CD14-positive monocyte (primary cell): ENCODE measurements at regions not wholly inside any gene's neighbourhood (a gene's known extent, or its start where the extent isn't known, plus 50 kb on each side); places are given as distances from the start of the nearest gene placed in this dataset.

ENCODE experiments used
- DNase-seq, 3 donors: peaks; one replicate each; pipeline ENCODE4 v3.0.0-alpha.2; 2011 to 2022
- H2AFZ ChIP-seq: 2 replicates; pipeline ENCODE4 v1.6.0; 2012; ENCODE audit warnings: mild to moderate bottlenecking, low read depth, low read length, inconsistent platforms; ENCODE audit not compliant: insufficient read depth, poor library complexity, severe bottlenecking
- H3K27ac ChIP-seq, 2 donors: 1 replicate in 1 of 2; 2 replicates in 1 of 2; pipeline ENCODE4 v1.5.1; 2012 to 2013; ENCODE audit warnings: low read length in 2 of 2, control low read depth in 1 of 2, inconsistent platforms in 1 of 2, low read depth in 1 of 2, mild to moderate bottlenecking in 1 of 2
- H3K27me3 ChIP-seq, 2 donors: one replicate each; pipeline versions ENCODE4 v1.6.0 to v1.6.1; 2011 to 2013; ENCODE audit warnings: low read length in 2 of 2; ENCODE audit not compliant: control insufficient read depth in 2 of 2, insufficient read depth in 2 of 2
- H3K36me3 ChIP-seq, 2 donors: replicated peaks in 1 of 2; 1 replicate in 1 of 2; 2 replicates in 1 of 2; pipeline versions ENCODE4 v1.5.1 to v1.6.1; 2012 to 2013; ENCODE audit warnings: low read length in 2 of 2, control low read depth in 1 of 2, inconsistent platforms in 1 of 2, mild to moderate bottlenecking in 1 of 2; ENCODE audit not compliant: insufficient read depth in 2 of 2, control insufficient read depth in 1 of 2
- H3K4me1 ChIP-seq, 2 donors: 1 replicate in 1 of 2; 2 replicates in 1 of 2; pipeline versions ENCODE4 v1.5.1 to v1.6.1; 2012 to 2013; ENCODE audit warnings: low read length in 2 of 2, control low read depth in 1 of 2, inconsistent platforms in 1 of 2, mild to moderate bottlenecking in 1 of 2, moderate library complexity in 1 of 2; ENCODE audit not compliant: insufficient read depth in 2 of 2, control insufficient read depth in 1 of 2
- H3K4me2 ChIP-seq: replicated peaks from 2 replicates; pipeline ENCODE3; 2012; ENCODE audit warnings: low read length, moderate library complexity, mild to moderate bottlenecking; ENCODE audit not compliant: poor library complexity, severe bottlenecking; ENCODE audit errors: extremely low read depth
- H3K4me3 ChIP-seq, 3 experiments: fragments of 200-600 bp in 1 of 3; sonication (generic) in 1 of 3; replicated peaks in 1 of 3; 1 replicate in 2 of 3; 2 replicates in 1 of 3; pipeline ENCODE4 v1.5.1; 2011 to 2013; ENCODE audit warnings: low read length in 3 of 3, mild to moderate bottlenecking in 3 of 3, control low read depth in 2 of 3, low read depth in 2 of 3, inconsistent platforms in 1 of 3, moderate library complexity in 1 of 3
- H3K79me2 ChIP-seq: 2 replicates; pipeline ENCODE4 v1.6.0; 2012; ENCODE audit warnings: mild to moderate bottlenecking, control low read depth, inconsistent platforms, low read length, moderate library complexity; ENCODE audit not compliant: insufficient read depth
- H3K9ac ChIP-seq: 2 replicates; pipeline ENCODE4 v1.6.0; 2017; ENCODE audit warnings: low read length, mild to moderate bottlenecking; ENCODE audit not compliant: insufficient read depth, poor library complexity, severe bottlenecking
- H3K9me3 ChIP-seq, 2 donors: replicated peaks in 1 of 2; 1 replicate in 1 of 2; 2 replicates in 1 of 2; pipeline versions ENCODE4 v1.5.1 to v1.6.1; 2012 to 2013; ENCODE audit warnings: low read length in 2 of 2, control low read depth in 1 of 2; ENCODE audit not compliant: control insufficient read depth in 1 of 2, insufficient read depth in 1 of 2
- H4K20me1 ChIP-seq: 2 replicates; pipeline ENCODE4 v1.6.0; 2012; ENCODE audit warnings: mild to moderate bottlenecking, low read length, control low read depth, moderate library complexity; ENCODE audit not compliant: insufficient read depth
- H3K27ac Mint-ChIP-seq, 7 donors: one replicate each; pipeline ENCODE4 v1.8.0; 2020; ENCODE audit warnings: mild to moderate bottlenecking in 7 of 7, mixed read lengths in 7 of 7, moderate library complexity in 6 of 7, inconsistent platforms in 2 of 7
- H3K27me3 Mint-ChIP-seq, 3 donors: one replicate each; pipeline ENCODE4 v1.8.0; 2021 to 2022; ENCODE audit warnings: low read depth in 3 of 3, mild to moderate bottlenecking in 3 of 3, mixed read lengths in 3 of 3, moderate library complexity in 3 of 3, inconsistent platforms in 1 of 3
- H3K36me3 Mint-ChIP-seq, 2 donors: one replicate each; pipeline ENCODE4 v1.8.0; 2020; ENCODE audit warnings: mixed read lengths in 2 of 2, inconsistent platforms in 1 of 2, mild to moderate bottlenecking in 1 of 2
- H3K4me1 Mint-ChIP-seq: one replicate; pipeline ENCODE4 v1.8.0; 2020; ENCODE audit warnings: mild to moderate bottlenecking, mixed read lengths
- H3K4me3 Mint-ChIP-seq, 2 donors: one replicate each; pipeline ENCODE4 v1.8.0; 2020; ENCODE audit warnings: mild to moderate bottlenecking in 2 of 2, mixed read lengths in 2 of 2, moderate library complexity in 1 of 2
- H3K9me3 Mint-ChIP-seq, 7 donors: one replicate each; pipeline ENCODE4 v1.8.0; 2020 to 2022; ENCODE audit warnings: mixed read lengths in 7 of 7, mild to moderate bottlenecking in 6 of 7, moderate library complexity in 6 of 7, inconsistent platforms in 2 of 7
- CTCF ChIP-seq: fragments of 200-600 bp; IDR thresholded peaks from one replicate; pipeline ENCODE4 v1.8.0; 2022; ENCODE audit warnings: antibody characterized with exemption, mild to moderate bottlenecking
- WGBS: methylation state at CpG from one replicate; pipeline ENCODE4 v1.1.5; 2013; ENCODE audit warnings: missing lambda C conversion rate; ENCODE audit not compliant: insufficient coverage; 5-methylcytosine and 5-hydroxymethylcytosine counted together
- intact Hi-C, 2 donors: fragments of 100-400 bp; cut with micrococcal nuclease; formaldehyde crosslinking; loops; one replicate each; pipeline versions ENCODE4 v1.15.0 to v1.15.1; 2023

DNA sequence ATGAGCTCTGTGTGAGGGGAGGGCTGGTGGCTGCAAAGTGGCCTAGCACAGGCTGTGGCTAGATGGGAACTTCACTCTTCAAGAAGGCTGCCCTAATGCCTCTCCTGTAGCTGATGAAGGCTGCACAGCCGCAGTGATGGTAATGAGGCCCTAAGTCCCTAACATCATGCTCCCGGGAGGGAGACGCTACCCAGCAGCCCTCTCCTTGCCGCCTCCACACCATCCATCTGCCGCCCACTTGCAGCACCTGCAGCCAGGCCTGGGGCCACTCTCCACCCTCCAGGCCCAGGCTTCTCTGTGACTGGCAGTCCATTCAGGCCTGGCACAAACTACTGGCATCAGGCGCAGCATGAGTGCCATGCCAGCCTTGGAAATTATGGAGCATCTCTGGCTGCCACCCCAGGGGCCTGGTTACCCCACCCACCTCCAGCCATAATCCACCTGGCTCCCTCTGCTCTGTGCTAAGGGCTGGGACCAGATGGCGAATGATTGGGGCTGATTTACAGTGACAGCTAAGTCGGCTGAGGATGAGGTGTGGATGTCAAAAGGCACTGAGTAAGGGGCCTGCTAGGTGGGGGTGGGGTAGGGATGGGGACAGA, 284.2 kb downstream of the LRFN2 start:
- Histone ChIP-seq H4K20me1 (no peaks in the 10 kb centered on the region), H3K9ac (no peak overlapping the region), H3K36me3 (no peaks in the 10 kb centered on the region), H3K4me2 (no peak overlapping the region), H3K9me3 (no peaks in the 10 kb centered on the region), H3K4me1 (no peaks in the 10 kb centered on the region), H3K27ac (no peak overlapping the region), H2AFZ (no peak overlapping the region), H3K79me2 (no peaks in the 10 kb centered on the region), H3K27me3 (peaks cover 4 to 7% of the 10 kb centered on the region in 2 donors), H3K4me3 (no peak overlapping the region)
- peaks cover 0 to 10% (median 5%) of the 10 kb centered on the region in 7 donors for H3K9me3 Mint-ChIP-seq
- no peaks in the 10 kb centered on the region for H3K4me1 Mint-ChIP-seq
- 92% methylated on average over 8 of the region's 8 CpGs for WGBS
- intact Hi-C loops, result no loop called here
- no peak for DNase-seq
- no peak overlapping the region for H3K4me3 Mint-ChIP-seq
- peaks cover 11 to 13% (median 12%) of the 10 kb centered on the region in 3 donors for H3K27me3 Mint-ChIP-seq
- no peak overlapping the region for H3K27ac Mint-ChIP-seq
- no peak for TF ChIP-seq CTCF
- H3K36me3 Mint-ChIP-seq, result no peaks in the 10 kb centered on the region

GRCh38 chr6:40299681-40300080, 287.5 kb downstream of the LRFN2 start:
- Histone ChIP-seq H3K9ac (no peak overlapping the region), H3K4me1 (no peaks in the 10 kb centered on the region), H3K36me3 (no peaks in the 10 kb centered on the region), H3K4me3 (no peak overlapping the region), H3K27me3 (no peaks in the 10 kb centered on the region), H3K4me2 (no peak overlapping the region), H2AFZ (no peak overlapping the region), H3K9me3 (no peaks in the 10 kb centered on the region), H3K79me2 (no peaks in the 10 kb centered on the region), H3K27ac (no peak overlapping the region), H4K20me1 (no peaks in the 10 kb centered on the region)
- TF ChIP-seq CTCF, result no peak
- intact Hi-C loops, result no loop called here
- H3K4me1 Mint-ChIP-seq, result no peaks in the 10 kb centered on the region
- H3K36me3 Mint-ChIP-seq, result no peaks in the 10 kb centered on the region
- no peak for DNase-seq
- H3K27ac Mint-ChIP-seq, result no peak overlapping the region
- H3K9me3 Mint-ChIP-seq, result peaks cover 0 to 7% (median 5%) of the 10 kb centered on the region in 7 donors
- peaks cover 0 to 3% (median 2%) of the 10 kb centered on the region in 3 donors for H3K27me3 Mint-ChIP-seq
- no peak overlapping the region for H3K4me3 Mint-ChIP-seq
- 97% methylated on average over 4 of the region's 6 CpGs for WGBS
